Fibroblast of lung (primary cell): ENCODE measurements at regions not wholly inside any gene's neighbourhood (a gene's known extent, or its start where the extent isn't known, plus 50 kb on each side); places are given as distances from the start of the nearest gene placed in this dataset.

Experiments used
- CTCF ChIP-seq, 2 donors: IDR thresholded peaks in 1 of 2; conservative IDR thresholded peaks in 1 of 2; 1 replicate in 1 of 2; 2 replicates in 1 of 2; pipeline ENCODE4 v1.5.1; 2011 to 2012; ENCODE audit warnings: low read length in 2 of 2, control low read depth in 1 of 2, inconsistent platforms in 1 of 2, low read depth in 1 of 2, mild to moderate bottlenecking in 1 of 2
- EZH2 ChIP-seq: IDR thresholded peaks from 2 replicates; pipeline ENCODE4 v1.5.1; 2012; ENCODE audit warnings: low read length, control low read depth, mild to moderate bottlenecking; ENCODE audit errors: missing control alignments

- no peak for TF ChIP-seq CTCF (conservative IDR thresholded peaks at IDR 0.05 in 1 of 2, IDR thresholded peaks at IDR 0.05 in 1 of 2; ENCODE audit: low read depth in 1 of 2, low read length in 2 of 2)
- TF ChIP-seq EZH2: no peak
Measured at GRCh38 chr13:109627649-109628048, 158.7 kb downstream of the IRS2 start.
